CD4-positive, alpha-beta T cell treated with Interleukin-4 for 4 hours (primary cell): ENCODE measurements at regions not wholly inside any gene's neighbourhood (a gene's known extent, or its start where the extent isn't known, plus 50 kb on each side); places are given as distances from the start of the nearest gene placed in this dataset.
"Not testable (repeated sequence)": the region's sequence is repeated elsewhere in the genome, so short reads cannot be mapped to it uniquely, and the experiment has no call there.

Experiments
- DNase-seq: peaks from one replicate; pipeline ENCODE4 v3.0.0-alpha.2; 2020

DNA sequence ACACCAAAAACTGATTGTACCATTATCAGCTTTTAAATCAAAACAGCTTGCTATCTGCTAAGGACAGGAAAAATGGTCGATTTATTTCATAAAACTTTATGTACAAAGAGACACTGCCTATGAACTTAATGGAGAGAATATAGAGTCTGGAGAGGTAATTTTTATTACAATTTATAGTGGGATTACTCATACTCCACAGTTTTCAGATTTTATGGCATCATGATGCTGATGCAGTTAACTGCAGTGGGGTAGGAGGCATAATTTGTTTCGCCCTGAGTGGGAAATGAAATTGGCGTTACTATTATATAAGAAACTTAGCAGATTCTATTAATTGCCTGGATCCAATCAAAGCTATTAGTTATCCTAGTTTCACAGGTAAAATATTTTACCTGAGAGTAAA, 301.4 kb downstream of the KLF12 start:
- DNase-seq = no peak

DNA sequence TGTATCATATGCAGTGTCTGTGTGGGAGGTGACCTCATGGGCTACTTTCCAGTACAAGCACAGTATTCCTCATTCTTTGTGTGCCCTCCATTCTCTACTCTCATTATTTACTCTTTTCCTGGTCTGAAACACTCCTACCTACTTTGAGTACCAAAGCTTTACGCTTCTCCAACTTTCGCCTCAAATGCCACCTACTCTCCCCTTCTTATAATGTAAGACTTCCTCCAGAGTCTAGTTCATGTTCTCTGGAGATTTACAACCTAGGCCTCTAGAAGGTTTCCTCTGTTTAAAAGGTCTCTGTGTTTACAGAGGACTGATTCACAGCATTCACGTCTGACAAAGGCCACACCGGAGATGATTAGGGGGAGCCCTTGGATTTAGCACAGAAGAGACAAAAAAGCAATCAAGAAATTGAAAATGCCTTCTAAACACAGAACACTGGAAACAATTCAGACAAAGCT, 302.0 kb downstream of the KLF12 start:
- no peak for DNase-seq

DNA sequence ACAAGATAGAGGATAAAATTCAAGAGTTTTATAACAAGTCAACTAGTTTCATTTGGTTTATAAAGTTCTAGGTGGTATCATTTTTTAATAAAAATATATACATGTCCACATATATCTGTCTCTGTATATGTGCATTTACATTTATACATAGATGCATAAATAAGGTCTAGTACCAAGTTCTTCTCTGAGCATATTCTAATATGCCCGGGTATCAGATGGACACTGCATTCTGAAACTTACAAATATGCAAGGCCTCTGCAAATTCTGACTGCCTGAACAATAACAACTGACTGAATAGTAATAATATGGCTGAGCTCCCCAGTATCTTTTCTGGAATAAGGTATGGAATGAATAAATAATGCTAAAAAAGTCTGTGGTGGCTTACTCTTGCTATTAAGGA, 304.8 kb downstream of the KLF12 start:
- DNase-seq = no peak

DNA sequence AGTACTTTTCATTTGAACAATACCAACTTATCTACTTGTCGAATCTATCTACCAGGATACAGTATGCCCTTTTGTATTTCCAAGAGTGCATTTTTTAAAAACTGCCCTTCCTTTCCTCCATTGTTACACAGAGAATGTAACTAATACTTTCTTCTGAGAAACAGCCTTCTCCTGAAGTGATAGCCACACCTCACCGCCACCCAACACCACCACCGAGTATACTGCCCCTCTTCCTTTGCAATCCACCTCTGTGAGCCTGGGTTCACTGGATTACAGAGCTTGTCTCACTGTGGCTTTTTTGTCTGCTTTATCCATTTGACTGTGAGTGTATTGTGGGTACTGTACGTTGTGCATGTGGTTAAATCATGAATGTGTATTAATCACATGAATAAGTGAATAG, 305.4 kb downstream of the KLF12 start:
- no peak for DNase-seq

DNA sequence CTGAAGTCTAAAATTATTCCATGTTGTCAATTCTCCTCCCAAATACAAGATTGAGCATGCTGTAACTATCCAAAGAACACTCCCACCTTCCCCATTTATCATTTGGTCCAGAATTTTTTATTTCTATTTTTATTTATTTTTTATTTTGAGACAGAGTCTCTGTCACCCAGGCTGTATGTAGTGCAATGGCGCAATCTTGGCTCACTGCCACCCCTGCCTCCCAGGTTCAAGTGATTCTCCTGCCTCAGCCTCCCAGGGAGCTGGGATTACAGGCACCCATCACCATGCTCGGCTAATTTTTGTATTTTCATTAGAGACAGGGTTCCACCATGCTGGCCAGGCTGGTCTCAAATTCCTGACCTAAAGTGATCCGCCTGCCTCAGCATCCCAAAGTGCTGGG, 306.8 kb downstream of the KLF12 start:
- DNase-seq = no peak

DNA sequence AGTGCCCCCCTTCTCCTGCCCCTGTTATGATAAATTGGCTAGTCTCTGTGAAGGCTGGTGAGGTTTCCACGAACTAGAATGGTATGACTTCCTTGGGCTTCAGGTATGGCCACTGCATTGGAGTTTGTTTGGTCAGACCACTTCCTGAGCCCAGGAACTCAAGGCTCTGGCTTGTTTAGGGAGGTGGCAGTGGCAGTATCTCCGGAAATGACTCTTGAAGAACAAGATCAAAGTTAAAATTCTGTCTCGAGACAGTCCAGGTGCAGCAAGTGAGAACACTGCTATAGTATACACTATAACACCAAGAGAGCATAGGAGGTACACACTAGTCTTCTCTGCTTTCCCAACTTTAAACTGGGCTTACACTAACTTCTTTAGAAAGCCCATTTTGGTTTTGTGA, 309.1 kb downstream of the KLF12 start:
- peak; percentile 14 for DNase-seq

DNA sequence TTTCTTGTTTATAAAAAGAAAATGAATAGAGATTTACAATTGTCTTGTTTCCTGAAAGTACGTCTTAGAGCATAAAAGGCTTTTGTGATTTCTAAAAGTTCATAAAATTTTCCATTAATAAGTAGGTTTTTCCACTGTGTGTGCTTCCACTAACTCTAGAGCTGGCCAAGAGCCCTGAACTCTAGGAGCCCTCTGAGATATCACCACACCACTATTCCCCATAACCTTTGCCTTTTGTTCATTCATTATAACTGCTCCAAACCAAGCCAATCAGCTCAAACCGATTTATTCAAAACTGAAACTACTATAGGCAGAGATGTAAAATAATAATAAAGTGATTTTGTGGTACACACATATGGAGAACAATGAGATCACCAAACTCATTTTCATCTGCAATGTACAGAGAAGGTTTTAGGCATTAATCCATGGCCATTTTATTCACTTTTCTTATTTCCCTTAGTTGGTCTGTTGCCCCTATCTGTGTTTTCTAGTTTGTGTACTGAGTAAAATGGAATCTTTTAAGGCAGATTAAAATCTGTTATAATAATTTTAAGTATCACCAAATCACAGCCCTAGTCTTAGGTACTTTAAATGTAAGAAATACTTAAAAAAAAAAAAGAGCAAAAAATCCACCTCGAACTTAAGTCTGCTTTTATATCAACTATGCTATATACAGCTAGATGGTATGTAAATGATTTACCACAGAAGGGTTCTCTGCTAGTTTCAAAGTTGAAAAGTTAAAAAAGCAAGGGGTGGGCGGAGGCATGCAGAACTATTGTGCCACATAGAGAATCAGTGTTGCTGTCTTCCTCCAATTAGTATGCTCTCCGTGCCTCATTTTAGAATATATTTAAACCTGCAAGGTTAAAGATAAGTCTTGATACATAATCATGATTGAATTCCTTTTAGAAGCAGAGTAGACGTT, 311.3 kb downstream of the KLF12 start:
- no peak for DNase-seq

DNA sequence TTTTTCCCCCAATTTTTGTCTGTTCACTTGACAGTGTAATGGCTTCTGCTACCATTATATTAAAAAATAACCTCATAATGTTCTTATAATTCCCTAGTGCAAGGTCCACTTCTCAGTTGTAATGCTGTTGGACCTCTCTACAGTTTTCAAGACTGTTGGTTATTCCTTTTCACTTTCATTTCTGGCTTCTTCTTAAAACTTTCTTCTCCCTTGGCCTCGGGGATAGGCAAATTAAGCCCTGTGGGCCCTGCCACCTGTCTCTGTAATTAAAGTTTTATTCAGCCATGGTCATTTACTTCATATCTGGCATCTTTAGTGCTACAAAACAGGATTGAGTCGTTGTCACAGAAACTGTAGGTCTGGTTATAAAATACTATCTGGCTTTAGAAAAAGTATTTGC, 313.5 kb downstream of the KLF12 start:
- no peak for DNase-seq

DNA sequence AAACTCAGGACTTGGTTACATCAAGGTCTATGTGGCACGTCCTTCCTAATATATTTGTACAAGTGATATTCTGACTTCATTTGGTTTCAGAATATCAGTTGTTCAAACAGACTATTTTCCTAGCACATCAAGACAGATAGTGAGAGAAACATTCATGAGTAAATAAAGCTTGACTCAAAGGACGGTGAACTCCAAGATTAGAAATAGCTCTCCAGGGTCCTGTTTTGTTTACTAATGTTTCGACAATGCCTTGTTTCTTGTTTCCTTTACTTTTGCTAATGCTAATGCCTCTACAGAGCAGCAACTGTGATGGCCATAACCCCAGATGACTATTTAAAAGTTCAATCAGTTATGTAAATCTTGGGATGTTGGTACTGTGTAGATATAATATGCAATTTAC, 313.9 kb downstream of the KLF12 start:
- DNase-seq = no peak

DNA sequence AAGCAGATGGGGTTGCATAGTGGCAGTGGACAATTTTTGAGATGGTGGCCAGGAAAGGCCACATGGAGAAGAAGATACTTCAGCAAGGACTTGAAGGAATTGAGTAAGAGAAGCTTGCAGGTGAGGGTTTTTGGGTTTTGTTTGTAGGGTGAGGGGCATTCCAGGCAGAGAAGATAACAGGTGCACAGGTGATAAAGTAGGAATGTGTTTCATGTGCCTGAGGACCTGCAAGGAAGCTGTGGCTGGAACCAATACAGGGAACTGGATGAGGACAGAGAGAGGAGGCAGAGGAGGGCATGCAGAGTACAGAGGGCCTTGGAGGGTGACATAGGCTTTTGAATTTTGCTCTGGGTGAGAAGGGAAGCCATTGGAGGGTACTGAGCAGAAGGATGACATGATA, 314.5 kb downstream of the KLF12 start:
- DNase-seq = no peak

DNA sequence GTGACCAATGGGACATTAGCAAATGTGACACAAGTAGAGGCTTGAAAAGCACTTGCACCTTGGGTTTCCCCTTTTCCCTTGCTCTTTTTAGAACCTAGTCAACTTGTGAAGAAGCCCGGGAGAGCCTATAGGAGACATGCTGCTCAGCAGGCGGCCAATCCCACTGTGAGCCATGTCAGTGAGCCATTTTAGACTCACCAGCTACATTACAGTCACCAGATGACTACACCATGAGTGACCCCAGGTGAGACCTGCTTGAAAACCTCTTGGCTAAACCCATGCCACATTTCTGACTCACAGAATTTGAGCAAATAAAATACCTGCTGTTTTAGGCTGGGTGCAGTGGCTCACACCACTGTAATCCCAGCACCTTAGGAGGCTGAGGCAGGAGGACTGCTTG, 317.5 kb downstream of the KLF12 start:
- DNase-seq = no peak

DNA sequence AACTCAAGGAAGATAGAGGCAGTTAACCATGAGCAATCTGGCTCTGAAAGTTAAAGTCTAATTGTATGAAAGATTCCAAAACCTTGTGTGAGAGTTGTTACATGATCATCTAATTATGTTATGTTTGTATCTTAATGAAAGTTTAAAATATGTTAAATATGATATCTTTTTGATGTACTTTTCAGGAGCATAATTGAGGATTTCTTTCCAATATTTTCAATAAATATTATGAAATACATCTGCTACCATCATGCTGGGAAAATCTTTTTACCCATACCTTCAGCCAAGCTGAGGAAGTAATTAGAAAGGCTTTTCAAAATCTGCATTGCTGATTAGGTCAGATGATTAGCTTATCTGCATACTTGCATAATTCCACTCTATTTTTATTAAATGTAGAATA, 318.4 kb downstream of the KLF12 start:
- DNase-seq = no peak

DNA sequence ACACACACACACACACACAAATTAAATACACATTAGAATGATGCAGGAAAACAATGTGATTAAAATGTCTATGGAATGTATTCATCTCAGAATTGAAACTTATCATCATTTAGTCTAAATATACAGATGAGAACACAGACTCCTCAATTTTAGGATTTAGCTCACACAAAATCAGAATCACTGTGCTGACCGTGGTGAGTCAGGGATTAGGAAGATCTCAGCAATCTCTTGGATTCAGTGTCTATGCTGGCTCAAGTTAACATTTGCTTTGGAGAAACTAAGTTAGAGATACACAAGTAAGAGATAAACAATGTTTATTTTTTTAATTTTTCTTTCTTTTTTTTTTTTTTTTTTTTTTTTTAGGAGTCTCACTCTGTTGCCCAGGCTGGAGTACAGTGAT, 323.6 kb downstream of the KLF12 start:
- DNase-seq = no peak

DNA sequence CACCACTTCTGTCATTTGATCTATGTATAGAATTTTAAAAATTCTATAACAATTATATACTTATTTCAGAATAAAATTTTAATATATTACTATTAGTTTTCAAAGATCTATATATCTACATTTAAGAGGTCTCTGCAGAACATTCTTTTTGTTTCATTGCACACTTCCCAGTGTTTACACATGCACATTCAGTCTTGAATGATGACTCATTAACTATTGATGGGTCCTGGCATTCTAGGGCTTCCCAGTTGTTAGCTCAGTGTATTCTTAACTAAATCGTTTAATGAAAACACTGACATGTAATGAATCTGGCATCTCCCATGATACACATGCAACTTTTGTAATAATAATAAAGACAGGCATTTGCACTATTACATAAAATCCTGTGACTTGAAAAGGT, 324.6 kb downstream of the KLF12 start:
- DNase-seq = no peak

DNA sequence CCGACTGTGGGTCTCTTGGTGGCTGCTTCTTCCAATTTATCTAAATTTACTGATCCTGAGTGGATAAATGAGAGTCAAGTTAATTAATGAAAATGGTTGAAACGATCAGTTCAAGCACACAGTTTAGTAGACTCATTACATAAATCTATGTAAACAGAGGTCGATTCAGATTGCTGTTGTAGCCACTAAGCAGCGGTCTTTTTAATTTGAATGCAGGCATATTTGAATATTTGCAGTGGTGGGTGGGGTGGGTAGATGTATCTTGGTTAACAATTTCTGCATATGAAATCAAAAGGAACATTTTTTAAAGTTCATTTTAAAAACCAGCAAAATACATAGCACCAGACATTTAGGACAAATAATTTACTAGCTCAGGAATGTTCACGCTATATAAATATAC, 325.9 kb downstream of the KLF12 start:
- DNase-seq = no peak

DNA sequence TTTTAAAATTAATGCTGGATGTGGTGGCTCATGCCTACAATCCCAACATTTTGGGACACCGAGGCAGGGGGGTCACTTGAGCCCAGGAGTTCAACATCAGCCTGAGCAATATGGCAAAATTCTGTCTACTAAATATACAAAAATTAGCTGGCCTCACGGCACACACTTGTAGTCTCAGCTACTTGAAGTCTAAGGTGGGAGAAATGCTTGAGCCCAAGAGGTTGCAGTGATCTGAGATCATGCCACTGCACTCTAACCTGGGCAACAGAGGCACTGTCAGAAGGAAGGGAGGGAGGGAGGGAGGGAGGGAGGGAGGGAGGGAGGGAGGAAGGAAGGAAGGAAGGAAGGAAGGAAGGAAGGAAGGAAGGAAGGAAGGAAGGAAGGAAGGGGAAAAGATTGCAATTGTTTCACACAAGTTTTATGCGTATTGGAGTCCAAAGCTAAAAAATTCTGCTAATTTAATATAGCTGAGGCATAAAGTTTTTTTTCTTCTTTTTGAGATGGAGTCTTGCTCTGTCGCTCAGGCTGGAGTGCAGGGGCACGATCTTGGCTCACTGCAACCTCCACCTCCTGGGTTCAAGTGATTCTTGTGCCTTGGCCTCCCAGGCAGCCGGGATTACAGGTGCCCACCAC, 328.8 kb downstream of the KLF12 start:
- DNase-seq = not testable (repeated sequence)

DNA sequence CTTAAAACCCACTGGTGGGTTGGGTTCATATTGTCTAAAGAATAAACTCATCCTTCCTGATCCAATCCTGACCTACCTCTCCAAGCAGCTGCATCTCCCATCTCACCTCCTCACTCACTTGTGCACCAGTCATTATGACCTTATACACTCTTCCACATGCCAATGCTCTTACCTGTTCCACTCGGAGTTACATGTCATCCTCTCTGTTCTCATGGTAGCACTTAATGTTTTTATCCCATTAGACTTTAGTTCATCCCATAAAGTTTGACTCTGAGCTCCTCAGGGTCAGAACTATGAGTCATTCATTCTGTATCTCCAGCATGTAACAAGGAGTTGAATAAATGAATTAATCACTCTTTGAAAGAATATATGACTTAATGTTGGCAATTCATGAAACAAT, 330.2 kb downstream of the KLF12 start:
- no peak for DNase-seq

DNA sequence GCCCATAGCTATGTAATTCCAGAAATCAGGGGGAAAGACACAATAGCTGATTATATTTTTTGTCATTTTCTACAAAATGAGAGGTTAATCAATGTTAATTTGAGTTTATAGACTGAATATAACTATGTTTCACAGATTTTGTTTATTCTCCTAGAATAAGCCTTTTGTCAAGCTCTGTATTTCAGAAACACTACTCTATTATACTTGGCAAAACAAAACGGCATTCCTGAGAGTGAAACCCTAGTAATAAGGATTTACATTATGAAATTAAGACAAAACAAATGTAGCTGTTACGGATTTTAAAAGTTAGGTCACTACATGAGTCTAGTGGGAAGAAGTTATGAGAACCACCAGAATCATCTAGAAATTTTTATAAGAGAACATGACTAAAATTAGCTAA, 334.2 kb downstream of the KLF12 start:
- no peak for DNase-seq

DNA sequence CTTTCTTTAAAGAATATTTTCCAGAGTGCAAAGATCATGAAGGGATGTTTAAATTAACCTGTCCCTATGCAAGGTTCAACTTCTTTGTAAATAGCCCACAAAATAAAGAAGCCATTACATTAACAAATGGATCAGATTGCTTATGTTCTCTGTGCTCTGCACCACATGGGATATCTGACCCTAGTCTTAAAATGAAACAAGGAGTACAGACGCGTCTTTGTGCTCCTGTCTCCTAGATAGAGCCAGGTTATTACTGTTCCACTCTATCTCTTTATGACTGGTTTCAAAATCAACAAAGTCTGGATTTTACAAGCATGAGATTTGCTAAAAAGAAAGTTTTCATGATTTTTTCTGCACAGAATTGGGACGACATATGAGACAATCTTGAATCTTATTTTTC, 339.4 kb downstream of the KLF12 start:
- no peak for DNase-seq

DNA sequence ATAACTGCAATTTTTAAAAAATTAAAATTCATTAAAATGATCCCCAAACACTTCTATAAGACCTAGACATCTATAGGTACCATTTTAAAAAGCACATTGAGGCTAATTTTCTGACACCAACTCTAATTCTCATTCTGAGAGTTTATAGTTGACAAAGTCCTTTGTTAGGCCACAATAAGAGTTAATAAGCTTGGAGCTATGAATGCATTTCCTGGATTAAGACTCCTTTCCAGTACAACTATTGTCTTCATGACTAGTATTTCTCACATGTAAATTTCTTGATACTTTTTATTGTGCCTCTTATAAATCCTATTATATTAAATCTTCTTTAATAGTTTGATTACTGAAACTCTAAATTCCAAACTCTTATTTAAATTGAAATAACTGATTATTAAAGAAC, 340.8 kb downstream of the KLF12 start:
- DNase-seq = no peak

DNA sequence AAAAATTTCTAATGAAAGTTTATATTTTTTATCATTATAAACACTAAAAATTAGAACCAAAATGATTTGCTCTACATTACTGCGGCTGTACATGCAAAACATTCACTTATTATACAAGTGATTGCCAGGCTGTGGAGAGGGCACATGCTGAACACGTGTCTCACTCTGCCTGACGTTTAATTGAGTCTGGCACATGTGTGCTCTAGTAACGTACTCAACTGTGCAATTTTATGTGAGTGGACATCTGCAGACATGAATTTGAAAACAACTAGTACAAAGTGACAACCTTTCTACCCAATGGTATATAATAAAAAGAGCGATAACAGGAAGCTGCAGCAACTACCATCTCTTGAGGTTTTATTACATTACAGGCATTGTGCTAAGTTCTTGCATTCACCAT, 341.4 kb downstream of the KLF12 start:
- DNase-seq = no peak

DNA sequence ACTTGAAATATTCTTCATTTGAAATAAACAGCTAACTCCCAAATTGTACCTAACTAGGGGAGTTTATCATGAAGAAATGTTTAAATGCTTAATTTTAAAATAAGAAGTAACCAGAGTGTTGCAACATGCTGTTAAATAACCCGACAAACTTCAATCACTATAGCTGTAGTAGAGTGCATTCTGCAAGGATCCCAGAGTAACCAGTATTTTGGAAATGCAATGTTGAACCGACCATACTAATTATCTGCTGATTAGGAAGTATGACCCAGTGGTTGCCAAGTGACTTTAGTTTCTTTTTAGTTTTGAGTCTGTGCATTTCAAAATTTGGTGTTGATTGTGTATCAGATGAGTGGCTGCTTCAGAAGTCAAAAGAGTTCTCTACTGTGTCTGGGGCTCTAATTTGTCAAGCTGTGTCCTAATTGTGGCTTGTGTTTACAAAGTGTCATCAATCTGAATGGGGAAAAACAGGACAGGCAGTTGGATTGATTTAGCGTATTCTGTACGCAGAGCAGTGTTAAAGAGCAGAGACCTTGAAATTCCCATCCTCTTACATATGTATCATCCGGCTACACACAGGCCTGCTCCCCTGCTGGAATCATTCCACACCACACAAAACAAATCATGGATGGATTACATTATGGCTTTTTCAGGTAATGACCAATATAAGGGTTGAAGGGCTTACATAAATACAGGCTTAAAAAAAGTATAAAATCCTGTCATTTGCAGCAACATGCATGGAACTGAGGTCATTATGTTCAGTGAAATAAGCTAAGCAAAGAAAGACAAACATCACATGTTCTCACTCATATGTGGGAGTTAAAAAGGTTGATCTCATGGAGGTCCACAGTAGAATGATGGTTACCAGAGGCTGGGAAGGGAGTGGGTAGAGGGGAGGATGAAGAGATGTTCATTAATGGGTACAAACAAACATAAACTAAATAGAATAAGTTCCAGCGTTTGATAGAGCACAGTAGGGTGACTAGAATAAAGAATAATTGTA, 351.5 kb downstream of the KLF12 start:
- no peak for DNase-seq

DNA sequence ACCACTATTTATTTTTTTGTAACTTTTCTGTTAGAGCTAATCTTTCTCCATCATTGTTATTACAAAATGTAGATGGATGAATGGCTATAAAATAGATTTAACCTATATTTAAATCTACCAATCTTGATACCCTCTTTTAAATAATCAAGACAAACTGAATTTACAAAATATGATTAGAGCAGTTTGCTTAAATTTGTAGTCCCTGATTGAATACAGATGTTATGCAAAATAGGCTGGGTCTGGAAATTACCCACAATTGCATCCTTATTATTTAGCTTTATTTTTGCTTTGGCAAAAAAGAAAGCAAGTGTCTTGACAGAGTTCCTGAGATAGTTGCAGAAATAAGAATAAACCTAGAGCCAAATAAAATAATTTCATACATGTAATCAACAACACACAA, 352.8 kb downstream of the KLF12 start:
- no peak for DNase-seq
